Glomerular visceral epithelial cell (primary cell): ENCODE measurements at regions not wholly inside any gene's neighbourhood (a gene's known extent, or its start where the extent isn't known, plus 50 kb on each side); places are given as distances from the start of the nearest gene placed in this dataset.
A peak's percentile ranks its signal among the peaks of the same experiment; 100 is the strongest.
"Not testable (repeated sequence)": the region's sequence is repeated elsewhere in the genome, so short reads cannot be mapped to it uniquely, and the experiment has no call there.

Experiments used
- DNase-seq: peaks from one replicate; pipeline ENCODE4 v3.0.0-alpha.2; 2016; ENCODE audit errors: extremely low spot score

DNA sequence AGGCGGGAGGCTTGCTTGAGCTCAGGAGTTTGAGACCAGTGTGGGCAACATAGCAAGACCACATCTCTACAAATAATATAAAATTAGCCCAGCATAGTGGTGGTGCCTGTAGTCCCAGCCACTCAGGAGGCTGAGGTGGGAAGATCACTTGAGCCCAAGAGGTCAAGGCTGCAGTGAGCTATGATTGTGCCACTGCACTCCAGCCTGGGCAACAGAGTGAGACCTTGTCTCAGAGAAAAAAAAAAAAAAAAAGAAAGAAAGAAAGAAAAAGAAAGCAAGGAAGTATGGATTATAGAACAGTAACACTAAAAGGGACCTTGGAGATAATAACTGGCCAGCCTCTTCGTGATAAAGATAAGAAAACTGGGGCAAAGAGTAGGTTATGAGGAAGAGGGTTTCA is 130.4 kb downstream of the PLCE1 start:
- not testable (repeated sequence) for DNase-seq

DNA sequence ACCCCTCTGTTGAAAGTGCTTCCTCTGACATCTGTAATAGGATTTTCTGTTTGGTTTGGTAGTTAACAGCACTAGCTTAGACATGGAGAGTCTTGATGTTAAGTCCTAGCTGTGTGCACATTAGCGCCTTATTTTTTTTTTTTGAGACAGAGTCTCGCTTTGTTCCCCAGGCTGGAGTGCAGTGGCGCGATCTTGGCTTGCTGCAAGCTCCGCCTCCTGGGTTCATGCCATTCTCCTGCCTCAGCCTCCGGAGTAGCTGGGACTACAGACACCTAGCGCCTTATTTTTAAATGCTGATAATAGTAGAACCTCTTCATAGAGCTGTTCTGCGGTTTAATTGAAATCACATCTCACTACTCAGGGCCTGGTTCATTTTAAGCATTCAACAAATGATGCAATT is 131.5 kb downstream of the PLCE1 start:
- DNase-seq = not testable (repeated sequence)

DNA sequence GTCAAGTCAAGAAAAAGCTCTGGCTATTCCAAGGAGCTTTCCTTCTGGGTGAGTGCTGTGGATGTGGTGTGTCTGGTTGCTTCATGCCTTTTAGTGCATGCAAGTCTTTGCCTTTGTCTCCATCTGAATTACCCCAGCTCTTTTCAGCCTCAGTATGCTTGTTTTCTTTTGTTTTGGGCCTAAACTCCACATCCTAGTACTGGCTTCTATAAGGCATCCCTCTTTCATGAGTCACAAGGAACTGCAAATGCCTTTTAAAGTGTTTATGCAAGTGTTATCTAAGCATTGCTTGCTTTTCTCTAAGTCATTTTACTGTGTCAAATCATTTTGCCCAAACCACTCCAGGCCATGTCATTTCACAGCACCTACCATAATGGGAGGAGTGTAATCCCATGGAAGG is 132.1 kb downstream of the PLCE1 start:
- no peak for DNase-seq

- DNase-seq = no peak
Measured at GRCh38 chr10:94129393-94130130, 135.8 kb downstream of the PLCE1 start.

DNA sequence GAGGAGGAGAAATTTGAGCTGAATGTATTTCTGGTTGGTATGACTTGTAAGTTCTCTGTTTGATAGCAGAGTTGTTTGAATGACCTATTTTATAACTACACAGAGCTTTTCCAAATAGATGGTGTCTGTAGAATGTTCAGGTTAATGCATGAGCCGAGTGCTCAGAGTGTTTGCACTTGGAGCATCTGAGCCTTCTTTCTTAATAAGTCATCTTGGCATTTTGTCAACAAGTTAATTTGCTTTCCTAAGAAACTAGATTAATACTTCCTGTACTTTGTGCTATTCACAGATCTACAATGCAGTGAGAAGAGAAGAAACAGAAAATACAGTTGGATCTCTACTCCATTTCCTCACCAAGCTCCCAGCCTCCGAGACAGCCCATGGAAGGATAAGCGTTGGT is 138.2 kb downstream of the PLCE1 start:
- no peak for DNase-seq

GRCh38 chr10:94133239-94133638 is 139.5 kb downstream of the PLCE1 start:
- DNase-seq = peak; percentile 8

DNA sequence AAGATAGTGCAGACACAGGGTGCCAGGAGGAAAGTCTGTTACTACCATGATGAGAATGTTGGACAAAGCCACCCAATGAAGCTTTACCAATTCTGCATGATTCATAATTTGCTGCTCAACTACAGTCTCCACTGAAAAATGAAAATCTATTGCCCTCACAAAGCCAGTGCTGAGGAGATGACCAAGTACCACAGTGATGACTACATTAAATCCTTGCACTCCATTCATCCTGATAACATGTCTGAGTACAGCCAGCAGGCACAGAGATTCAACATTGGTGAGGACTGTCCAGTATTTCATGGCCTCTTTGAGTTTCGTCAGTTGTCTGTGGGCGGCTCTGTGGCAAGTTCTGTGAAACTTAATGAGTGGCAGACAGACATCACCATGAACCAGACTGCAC is 144.0 kb downstream of the PLCE1 start:
- no peak for DNase-seq

GRCh38 chr10:94138391-94138790 is 144.7 kb downstream of the PLCE1 start:
- no peak for DNase-seq

DNA sequence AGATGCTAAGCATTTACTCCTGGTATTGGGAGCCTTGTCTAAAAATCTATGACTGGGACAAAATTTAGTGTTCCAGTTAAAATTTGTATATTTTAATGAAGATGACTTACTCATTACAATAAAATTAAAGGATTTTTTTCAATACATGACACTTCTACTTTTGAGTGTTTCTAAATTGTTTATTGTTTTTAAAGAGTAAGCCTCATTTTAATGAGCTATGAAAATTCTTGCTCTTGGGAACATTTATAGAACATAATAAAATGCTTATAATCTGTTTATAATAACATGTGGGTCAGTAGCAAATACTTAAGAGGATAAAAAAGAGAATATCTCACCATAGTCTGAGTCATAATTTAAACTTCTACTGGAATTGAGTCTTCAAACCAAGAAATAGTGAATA is 149.5 kb downstream of the PLCE1 start:
- no peak for DNase-seq

DNA sequence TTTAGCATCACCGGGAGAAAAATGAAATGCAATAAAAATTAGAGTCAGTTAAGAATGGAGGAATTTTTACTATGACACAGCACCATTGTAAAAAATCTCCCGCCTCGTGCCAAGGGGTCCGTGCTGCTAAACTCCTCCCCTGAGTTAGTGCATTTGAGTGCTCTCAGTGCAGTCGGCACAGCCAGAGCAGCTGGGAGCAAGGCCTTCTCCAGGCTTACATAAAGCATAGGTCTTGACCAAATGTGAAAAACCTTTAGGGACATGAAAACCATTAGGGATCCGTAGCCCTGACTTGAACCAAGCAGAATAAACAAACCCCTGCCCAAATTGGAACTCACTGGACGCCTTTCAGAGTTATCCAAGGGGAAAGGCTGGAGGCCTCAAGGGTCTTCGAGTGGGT is 152.6 kb downstream of the PLCE1 start:
- no peak for DNase-seq

GRCh38 chr10:94146746-94147145 is 153.0 kb downstream of the PLCE1 start:
- DNase-seq = no peak

DNA sequence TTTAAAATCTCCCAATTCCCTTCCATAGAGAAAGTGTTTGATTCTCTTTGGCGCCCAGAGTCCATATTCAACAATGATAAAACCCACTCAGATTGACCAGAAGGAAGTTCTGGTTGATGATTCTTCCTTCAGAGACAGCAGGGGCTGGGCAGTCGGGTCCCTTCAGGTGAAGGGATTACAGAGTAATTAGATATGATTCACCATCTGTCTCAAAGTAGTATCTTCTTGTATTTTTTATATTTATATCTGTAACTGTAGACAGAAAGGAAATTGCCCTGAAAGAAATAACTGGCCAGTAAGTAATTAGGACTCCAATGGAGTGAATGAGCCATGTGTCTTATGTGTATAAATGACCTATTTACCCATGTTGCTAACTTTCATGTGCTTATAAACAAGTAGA is 156.0 kb downstream of the PLCE1 start:
- DNase-seq = no peak

DNA sequence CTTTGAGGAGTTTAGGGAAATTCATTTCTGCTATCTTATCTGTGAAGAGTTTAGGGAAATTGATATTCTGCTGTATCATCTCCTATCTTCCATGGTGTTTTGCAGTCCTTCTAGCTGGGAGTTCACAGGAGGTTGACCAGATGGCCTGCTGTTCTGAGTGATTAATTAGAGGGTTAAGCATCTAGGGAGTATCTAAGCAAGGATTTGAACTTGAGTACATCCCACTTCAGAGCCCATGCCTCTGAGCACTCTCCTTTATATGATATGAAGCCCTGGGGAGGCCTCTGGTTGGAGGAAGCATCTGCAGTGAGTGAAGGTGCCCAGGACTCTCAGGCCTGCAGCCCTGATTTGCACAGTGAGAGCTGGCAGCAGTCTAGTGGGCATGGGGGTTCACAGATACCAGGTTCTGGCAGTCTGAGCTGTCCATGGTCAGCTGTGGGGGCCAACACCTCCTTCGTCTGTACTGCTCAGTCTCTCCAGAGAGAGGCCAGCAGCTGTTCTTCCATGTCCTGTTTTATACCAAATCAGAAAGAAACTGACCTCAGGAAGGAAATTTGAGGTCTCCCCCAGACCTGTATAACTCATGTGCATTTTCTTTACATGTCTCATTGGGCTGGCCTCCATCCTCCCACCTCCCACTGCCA is 156.9 kb downstream of the PLCE1 start:
- DNase-seq = no peak

GRCh38 chr10:94155722-94156271 is 162.1 kb downstream of the PLCE1 start:
- no peak for DNase-seq

GRCh38 chr10:94156453-94156852 is 162.7 kb downstream of the PLCE1 start:
- DNase-seq = no peak

DNA sequence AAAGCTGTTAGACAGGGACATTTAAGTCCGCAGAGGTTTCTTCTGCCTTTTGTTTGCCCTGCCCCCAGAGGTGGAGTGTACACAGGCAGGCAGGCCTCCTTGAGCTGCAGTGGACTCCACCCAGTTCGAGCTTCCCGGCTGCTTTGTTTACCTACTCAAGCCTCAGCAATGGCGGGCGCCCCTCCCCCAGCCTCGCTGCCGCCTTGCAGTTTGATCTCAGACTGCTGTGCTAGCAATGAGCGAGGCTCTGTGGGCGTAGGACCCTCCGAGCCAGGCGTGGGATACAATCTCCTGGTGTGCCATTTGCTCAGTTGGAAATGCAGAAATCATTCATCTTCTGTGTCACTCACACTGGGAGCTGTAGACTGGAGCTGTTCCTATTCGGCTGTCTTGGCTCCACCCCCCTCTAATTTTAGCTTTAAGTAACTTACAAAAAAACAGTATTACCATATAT is 171.5 kb downstream of the PLCE1 start:
- not testable (repeated sequence) for DNase-seq

GRCh38 chr10:94172332-94172731 is 178.6 kb downstream of the PLCE1 start:
- DNase-seq = no peak

DNA sequence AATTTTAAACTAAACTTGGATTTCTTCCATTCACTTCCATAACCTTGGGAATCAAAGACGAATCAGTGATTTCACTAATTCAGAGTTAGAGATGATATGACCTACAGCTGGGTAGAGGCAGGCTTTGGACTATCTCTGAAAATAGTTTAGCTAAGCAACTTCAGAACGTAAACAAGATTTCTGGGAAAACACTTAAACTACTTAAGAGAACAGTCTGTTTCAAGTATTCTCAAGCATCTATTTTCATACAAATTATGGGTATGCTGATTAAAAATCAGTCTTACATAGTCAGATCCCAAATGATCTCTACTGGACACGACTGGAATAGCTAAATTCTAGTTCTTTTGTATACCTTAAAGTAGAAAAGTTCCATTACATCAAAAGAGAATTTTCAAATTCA is 179.9 kb downstream of the PLCE1 start:
- no peak for DNase-seq

DNA sequence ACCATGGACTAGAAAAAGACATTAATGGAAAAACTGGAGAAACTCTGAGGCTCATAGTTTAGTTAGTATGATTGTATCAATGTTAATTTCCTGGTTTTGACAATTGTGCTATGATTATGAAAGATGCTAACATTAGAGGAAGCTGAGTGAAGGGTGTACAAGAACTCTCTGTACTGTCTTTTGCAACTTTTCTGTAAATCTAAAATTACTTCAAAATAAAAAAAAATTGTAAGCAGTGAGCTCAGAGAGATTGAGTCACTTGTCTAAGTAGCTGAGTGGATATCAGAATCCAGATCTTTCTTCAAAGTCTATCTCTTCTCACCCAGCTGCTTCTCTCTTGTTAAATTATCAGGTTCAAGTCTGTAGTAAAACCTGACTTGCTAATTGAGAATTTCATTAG is 181.1 kb downstream of the PLCE1 start:
- no peak for DNase-seq

DNA sequence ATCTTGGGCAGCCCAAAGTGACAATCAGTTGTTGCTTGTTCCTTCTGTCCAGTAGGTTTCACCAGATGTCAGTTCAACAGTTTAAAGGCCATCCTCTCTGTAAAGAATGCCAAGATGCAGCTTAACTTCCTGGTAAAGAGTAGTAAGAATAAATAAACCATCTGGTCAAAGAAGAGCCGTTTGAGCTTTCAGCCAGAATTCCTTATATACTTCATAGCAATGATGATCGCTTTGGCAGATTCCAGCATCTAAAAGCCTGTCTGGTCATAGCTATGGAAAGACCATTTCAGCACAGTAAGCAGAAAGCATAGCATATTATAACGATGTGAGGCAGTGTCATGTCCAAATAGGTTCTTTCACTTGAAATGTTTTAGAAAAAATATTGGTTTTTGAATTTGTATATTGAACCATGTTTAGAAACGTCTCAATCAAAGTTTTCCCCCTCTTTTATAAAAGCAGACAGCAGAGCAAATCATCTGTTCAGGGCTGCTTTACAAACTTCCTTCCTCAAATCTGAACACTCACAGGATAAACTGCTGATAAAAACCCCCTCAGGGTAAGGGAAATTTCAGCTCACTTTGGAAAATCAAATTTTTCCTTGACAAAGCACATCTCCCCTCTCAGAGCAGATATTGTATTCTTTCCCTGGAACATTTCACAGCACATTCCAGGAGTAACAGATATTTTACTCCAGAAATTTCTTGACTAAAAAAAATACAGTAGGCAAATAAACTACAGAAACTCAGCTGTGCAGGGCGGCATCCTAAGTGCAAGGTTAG is 184.1 kb downstream of the NOC3L start:
- DNase-seq = no peak

GRCh38 chr10:94180576-94180975 is 182.2 kb downstream of the NOC3L start:
- DNase-seq = no peak

- DNase-seq = peak; percentile 89
Measured at GRCh38 chr10:94183666-94184264, 179.0 kb downstream of the NOC3L start.
